ENCODE measurements at regions not wholly inside any gene's neighbourhood (a gene's known extent, or its start where the extent isn't known, plus 50 kb on each side); places are given as distances from the start of the nearest gene placed in this dataset.

GRCh38 chr9:27945386-27945785 lies 372.1 kb upstream of the C9orf72 start (continued):
- TF ChIP-seq ZNF260 (CRISPR knock-in tag; IDR thresholded peaks at IDR 0.05; ENCODE audit: borderline replicate concordance, low read depth), result no peak

- no TSS peak for BruUV-seq (replicated peaks)
- no peak for TF ChIP-seq NFE2L2 (IDR thresholded peaks at IDR 0.05; ENCODE audit: low read length)
- no peak for TF ChIP-seq THAP9 (CRISPR knock-in tag; IDR thresholded peaks at IDR 0.05; ENCODE audit: borderline replicate concordance)
- TF ChIP-seq ZNF558 (CRISPR knock-in tag; IDR thresholded peaks at IDR 0.05; ENCODE audit: borderline replicate concordance), result no peak
- no peak for TF ChIP-seq POLR2G (IDR thresholded peaks at IDR 0.05; ENCODE audit: low read depth, low read length)
- TF ChIP-seq NCOA2 (CRISPR knock-in tag; IDR thresholded peaks at IDR 0.05), result no peak
- no peak for TF ChIP-seq YEATS2 (CRISPR knock-in tag; IDR thresholded peaks at IDR 0.05; ENCODE audit: borderline replicate concordance)
- no peak for TF ChIP-seq ZNF251 (CRISPR knock-in tag; IDR thresholded peaks at IDR 0.05)
- no peak for TF ChIP-seq ZFY (CRISPR knock-in tag; IDR thresholded peaks at IDR 0.05)
- no peak for TF ChIP-seq REL (CRISPR knock-in tag; conservative IDR thresholded peaks at IDR 0.05)
- CTCF ChIA-PET (ENCODE audit: low intra/inter-chr PET ratio, low total read pairs), result no interaction called here
Measured at GRCh38 chr9:27950382-27950781, 377.1 kb upstream of the C9orf72 start.

More at GRCh38 chr9:27950382-27950781, 377.1 kb upstream of the C9orf72 start:
- H3K4me2 ChIP-seq (ENCODE audit: low read depth, low read length), result no peak overlapping the region
- no peaks in the 10 kb centered on the region for H3K79me2 ChIP-seq (ENCODE audit: insufficient read depth, low read length)
- in situ Hi-C loops (cut with HindIII; ENCODE audit: extremely low pct_ligation_motif_present, low pct_unique_long_range_greater_than_20kb) (no loop called here), intact Hi-C loops (cut with micrococcal nuclease; ENCODE audit: unreplicated experiment) (no loop called here)
- 21% methylated on average over 4 of the region's 8 CpGs for WGBS (ENCODE audit: low lambda C conversion rate)
- no peak overlapping the region for H2AFZ ChIP-seq (ENCODE audit: low read length)
- no peaks in the 10 kb centered on the region for H3K36me3 ChIP-seq (replicated peaks in 1 of 2; ENCODE audit: control insufficient read depth in 1 of 2, insufficient read depth in 2 of 2, low read length in 2 of 2)
- no peak overlapping the region for H3K27ac ChIP-seq (ENCODE audit: extremely low read length, insufficient read depth, low read length)
- POLR2A ChIA-PET, result no interaction called here
- H3K4me1 ChIP-seq (ENCODE audit: insufficient read depth, low read length), result no peaks in the 10 kb centered on the region
- ATAC-seq (no peak), FAIRE-seq (no peak), DNase-seq (ENCODE audit: low spot score) (no peak)
- no peaks in the 10 kb centered on the region for H3K9me3 ChIP-seq (ENCODE audit: low read length)
- no peak overlapping the region for H3K4me3 ChIP-seq (replicated peaks in 1 of 3; ENCODE audit: insufficient read depth in 1 of 3, low read depth in 2 of 3, low read length in 3 of 3)
- no peak overlapping the region for H3K9ac ChIP-seq (ENCODE audit: insufficient read depth, low read depth, low read length)
- H3K27me3 ChIP-seq (ENCODE audit: control insufficient read depth in 1 of 2, insufficient read depth in 2 of 2, low read length in 2 of 2), result no peaks in the 10 kb centered on the region
- no peaks in the 10 kb centered on the region for H4K20me1 ChIP-seq (ENCODE audit: insufficient read depth, low read length)
